ENCODE measurements at regions not wholly inside any gene's neighbourhood (a gene's known extent, or its start where the extent isn't known, plus 50 kb on each side); places are given as distances from the start of the nearest gene placed in this dataset.

DNA sequence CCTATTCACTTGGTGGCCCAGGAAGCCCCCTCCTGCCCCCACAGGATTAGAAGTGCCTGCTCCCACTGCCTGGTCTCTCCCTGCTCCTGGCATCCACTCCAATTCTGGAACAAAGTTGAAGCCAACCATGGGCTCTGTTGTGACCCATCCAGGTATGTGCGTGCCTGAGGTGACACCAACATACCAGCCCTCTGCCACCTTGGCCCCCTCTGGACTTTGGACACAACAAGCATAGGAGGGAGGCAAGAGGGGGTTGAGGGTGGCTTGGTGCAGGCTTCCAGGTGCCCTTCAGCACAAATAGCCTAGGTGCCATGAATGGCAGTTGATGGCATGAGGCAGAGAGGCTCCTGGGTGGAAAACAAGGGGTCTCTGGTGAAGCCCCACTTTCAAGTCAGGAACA lies 600.9 kb downstream of the SI start:
- TF ChIP-seq, protein P1, sequence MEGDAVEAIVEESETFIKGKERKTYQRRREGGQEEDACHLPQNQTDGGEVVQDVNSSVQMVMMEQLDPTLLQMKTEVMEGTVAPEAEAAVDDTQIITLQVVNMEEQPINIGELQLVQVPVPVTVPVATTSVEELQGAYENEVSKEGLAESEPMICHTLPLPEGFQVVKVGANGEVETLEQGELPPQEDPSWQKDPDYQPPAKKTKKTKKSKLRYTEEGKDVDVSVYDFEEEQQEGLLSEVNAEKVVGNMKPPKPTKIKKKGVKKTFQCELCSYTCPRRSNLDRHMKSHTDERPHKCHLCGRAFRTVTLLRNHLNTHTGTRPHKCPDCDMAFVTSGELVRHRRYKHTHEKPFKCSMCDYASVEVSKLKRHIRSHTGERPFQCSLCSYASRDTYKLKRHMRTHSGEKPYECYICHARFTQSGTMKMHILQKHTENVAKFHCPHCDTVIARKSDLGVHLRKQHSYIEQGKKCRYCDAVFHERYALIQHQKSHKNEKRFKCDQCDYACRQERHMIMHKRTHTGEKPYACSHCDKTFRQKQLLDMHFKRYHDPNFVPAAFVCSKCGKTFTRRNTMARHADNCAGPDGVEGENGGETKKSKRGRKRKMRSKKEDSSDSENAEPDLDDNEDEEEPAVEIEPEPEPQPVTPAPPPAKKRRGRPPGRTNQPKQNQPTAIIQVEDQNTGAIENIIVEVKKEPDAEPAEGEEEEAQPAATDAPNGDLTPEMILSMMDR (IDR thresholded peaks at IDR 0.05): no peak
- no peak for TF ChIP-seq POLR2A (IDR thresholded peaks at IDR 0.05)
